GM23338 (cell line): ENCODE measurements at regions not wholly inside any gene's neighbourhood (a gene's known extent, or its start where the extent isn't known, plus 50 kb on each side); places are given as distances from the start of the nearest gene placed in this dataset.

ENCODE experiments used
- EZH2phosphoT487 ChIP-seq: fragments of 200-600 bp; sonication (generic); IDR thresholded peaks from one replicate; pipeline ENCODE4 v1.8.1; 2018; ENCODE audit warnings: antibody characterized with exemption; ENCODE audit not compliant: unreplicated experiment
- POLR2AphosphoS5 ChIP-seq: IDR thresholded peaks from 2 replicates; pipeline ENCODE4 v1.6.1; 2016; ENCODE audit warnings: antibody characterized with exemption, low read depth
- TF ChIP-seq, protein P1 (sequence below), 2 experiments: fragments of 200-600 bp in 1 of 2; sonication (generic) in 1 of 2; conservative IDR thresholded peaks; 2 replicates each; pipeline versions ENCODE4 v1.5.1 to v1.6.1; 2016 to 2017; ENCODE audit warnings: antibody characterized with exemption in 2 of 2, low read depth in 2 of 2, mild to moderate bottlenecking in 2 of 2, moderate library complexity in 1 of 2
- TF ChIP-seq, protein P2 (sequence below): IDR thresholded peaks from one replicate; pipeline ENCODE4 v1.6.1; 2018; ENCODE audit warnings: antibody characterized with exemption; ENCODE audit not compliant: unreplicated experiment

DNA sequence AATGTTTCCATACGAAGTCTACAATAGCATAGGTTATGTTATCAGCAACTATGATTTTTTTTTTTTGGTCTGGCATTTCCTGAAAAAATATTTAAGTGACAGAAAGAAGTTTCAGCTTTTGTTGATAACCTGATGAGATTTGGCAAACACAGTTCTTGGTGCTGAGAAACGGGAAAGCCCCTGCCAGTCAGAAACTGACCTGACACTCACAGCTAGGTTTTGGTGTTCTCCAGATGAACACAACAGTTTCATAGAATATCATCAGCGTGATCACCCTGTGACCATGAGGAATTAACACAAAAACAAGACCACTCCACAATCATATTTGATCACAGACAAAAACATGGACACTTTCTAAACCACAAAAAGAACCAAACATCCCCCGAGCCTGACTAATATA lies 152.5 kb upstream of the DCAF8L1 start:
- TF ChIP-seq EZH2phosphoT487: no peak
- TF ChIP-seq, protein P1, sequence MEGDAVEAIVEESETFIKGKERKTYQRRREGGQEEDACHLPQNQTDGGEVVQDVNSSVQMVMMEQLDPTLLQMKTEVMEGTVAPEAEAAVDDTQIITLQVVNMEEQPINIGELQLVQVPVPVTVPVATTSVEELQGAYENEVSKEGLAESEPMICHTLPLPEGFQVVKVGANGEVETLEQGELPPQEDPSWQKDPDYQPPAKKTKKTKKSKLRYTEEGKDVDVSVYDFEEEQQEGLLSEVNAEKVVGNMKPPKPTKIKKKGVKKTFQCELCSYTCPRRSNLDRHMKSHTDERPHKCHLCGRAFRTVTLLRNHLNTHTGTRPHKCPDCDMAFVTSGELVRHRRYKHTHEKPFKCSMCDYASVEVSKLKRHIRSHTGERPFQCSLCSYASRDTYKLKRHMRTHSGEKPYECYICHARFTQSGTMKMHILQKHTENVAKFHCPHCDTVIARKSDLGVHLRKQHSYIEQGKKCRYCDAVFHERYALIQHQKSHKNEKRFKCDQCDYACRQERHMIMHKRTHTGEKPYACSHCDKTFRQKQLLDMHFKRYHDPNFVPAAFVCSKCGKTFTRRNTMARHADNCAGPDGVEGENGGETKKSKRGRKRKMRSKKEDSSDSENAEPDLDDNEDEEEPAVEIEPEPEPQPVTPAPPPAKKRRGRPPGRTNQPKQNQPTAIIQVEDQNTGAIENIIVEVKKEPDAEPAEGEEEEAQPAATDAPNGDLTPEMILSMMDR (conservative IDR thresholded peaks at IDR 0.05; ENCODE audit: low read depth in 2 of 2): no peak
- TF ChIP-seq, protein P2, sequence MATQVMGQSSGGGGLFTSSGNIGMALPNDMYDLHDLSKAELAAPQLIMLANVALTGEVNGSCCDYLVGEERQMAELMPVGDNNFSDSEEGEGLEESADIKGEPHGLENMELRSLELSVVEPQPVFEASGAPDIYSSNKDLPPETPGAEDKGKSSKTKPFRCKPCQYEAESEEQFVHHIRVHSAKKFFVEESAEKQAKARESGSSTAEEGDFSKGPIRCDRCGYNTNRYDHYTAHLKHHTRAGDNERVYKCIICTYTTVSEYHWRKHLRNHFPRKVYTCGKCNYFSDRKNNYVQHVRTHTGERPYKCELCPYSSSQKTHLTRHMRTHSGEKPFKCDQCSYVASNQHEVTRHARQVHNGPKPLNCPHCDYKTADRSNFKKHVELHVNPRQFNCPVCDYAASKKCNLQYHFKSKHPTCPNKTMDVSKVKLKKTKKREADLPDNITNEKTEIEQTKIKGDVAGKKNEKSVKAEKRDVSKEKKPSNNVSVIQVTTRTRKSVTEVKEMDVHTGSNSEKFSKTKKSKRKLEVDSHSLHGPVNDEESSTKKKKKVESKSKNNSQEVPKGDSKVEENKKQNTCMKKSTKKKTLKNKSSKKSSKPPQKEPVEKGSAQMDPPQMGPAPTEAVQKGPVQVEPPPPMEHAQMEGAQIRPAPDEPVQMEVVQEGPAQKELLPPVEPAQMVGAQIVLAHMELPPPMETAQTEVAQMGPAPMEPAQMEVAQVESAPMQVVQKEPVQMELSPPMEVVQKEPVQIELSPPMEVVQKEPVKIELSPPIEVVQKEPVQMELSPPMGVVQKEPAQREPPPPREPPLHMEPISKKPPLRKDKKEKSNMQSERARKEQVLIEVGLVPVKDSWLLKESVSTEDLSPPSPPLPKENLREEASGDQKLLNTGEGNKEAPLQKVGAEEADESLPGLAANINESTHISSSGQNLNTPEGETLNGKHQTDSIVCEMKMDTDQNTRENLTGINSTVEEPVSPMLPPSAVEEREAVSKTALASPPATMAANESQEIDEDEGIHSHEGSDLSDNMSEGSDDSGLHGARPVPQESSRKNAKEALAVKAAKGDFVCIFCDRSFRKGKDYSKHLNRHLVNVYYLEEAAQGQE: no peak
- no peak for TF ChIP-seq POLR2AphosphoS5
